Stimulated activated CD4-positive, alpha-beta T cell treated with anti-CD3 and anti-CD28 coated beads, Interleukin-1b, Interleukin-23, amount 100 ng/mL, for 24 hours (primary cell): ENCODE measurements at regions not wholly inside any gene's neighbourhood (a gene's known extent, or its start where the extent isn't known, plus 50 kb on each side); places are given as distances from the start of the nearest gene placed in this dataset.
"Not testable (repeated sequence)": the region's sequence is repeated elsewhere in the genome, so short reads cannot be mapped to it uniquely, and the experiment has no call there.

ENCODE experiments used
- DNase-seq, 4 experiments: peaks; one replicate each; pipeline ENCODE4 v3.0.0-alpha.2; 2020; ENCODE audit warnings: low read depth in 4 of 4, low spot score in 1 of 4

GRCh38 chr3:164468055-164468454 is 610.2 kb downstream of the SI start:
- DNase-seq = no peak

GRCh38 chr3:164467007-164467406 is 611.3 kb downstream of the SI start:
- no peak for DNase-seq

GRCh38 chr3:164465172-164465571 is 613.1 kb downstream of the SI start:
- DNase-seq = no peak

GRCh38 chr3:164460851-164461250 is 617.4 kb downstream of the SI start:
- no peak for DNase-seq

GRCh38 chr3:164459521-164460151 is 618.7 kb downstream of the SI start:
- no peak for DNase-seq

GRCh38 chr3:164458986-164459385 is 619.3 kb downstream of the SI start:
- no peak for DNase-seq

- DNase-seq = no peak
Observed at GRCh38 chr3:164453714-164454113, 624.6 kb downstream of the SI start.

GRCh38 chr3:164452707-164453106 is 625.6 kb downstream of the SI start:
- no peak for DNase-seq

GRCh38 chr3:164451072-164451910 is 627.0 kb downstream of the SI start:
- no peak for DNase-seq

GRCh38 chr3:164450276-164450905 is 627.9 kb downstream of the SI start:
- no peak for DNase-seq

GRCh38 chr3:164419220-164419619 is 659.1 kb downstream of the SI start:
- DNase-seq = no peak

- DNase-seq = no peak
Observed at GRCh38 chr3:164418414-164418813, 659.9 kb downstream of the SI start.

GRCh38 chr3:164417955-164418354 is 660.3 kb downstream of the SI start:
- no peak for DNase-seq

- no peak for DNase-seq
Observed at GRCh38 chr3:164416491-164417222, 661.6 kb downstream of the SI start.

- no peak for DNase-seq
Observed at GRCh38 chr3:164408326-164408725, 670.0 kb downstream of the SI start.

GRCh38 chr3:164407111-164407510 is 671.2 kb downstream of the SI start:
- DNase-seq = no peak

GRCh38 chr3:164406281-164406680 is 672.0 kb downstream of the SI start:
- DNase-seq = no peak

- DNase-seq = no peak
Observed at GRCh38 chr3:164401923-164402322, 676.4 kb downstream of the SI start.

- DNase-seq = not testable (repeated sequence)
Observed at GRCh38 chr3:164401440-164401839, 676.9 kb downstream of the SI start.

GRCh38 chr3:164397462-164397861 is 680.8 kb downstream of the SI start:
- DNase-seq = no peak

GRCh38 chr3:164393171-164393570 is 685.1 kb downstream of the SI start:
- DNase-seq = no peak

- DNase-seq = no peak
Observed at GRCh38 chr3:164390046-164390445, 688.2 kb downstream of the SI start.
